ENCODE measurements at regions not wholly inside any gene's neighbourhood (a gene's known extent, or its start where the extent isn't known, plus 50 kb on each side); places are given as distances from the start of the nearest gene placed in this dataset.

DNA sequence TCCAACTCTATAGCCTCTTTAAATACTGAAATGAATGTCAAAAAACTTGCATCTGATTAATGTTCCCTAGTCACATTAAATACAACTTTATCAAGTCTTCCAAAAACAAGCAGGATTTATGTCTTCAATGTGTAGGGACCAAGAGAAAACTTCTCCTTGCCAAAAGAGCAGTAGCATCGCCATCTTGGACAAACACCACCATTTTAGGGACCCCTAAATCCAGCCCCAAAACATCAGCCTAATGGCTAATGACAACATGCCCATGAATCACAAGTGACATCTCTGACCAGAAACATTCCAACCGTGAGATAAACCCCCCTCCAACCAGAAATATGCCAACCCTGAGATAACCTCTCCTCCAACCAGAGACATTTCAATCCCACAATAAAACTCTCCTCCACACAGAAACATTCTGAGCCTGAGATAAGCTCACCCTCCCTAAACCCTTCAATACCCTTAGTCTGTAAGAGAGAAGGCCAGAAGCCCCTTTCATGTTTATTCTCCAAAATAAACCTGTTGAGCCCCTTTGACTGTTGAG is 697.4 kb downstream of the TRAM1L1 start:
- H3K9me3 Mint-ChIP-seq: no peaks in the 10 kb centered on the region
- H2BK15ac ChIP-seq (ENCODE audit: low read depth, low read length): no peak overlapping the region
- no peaks in the 10 kb centered on the region for H3K9me3 ChIP-seq (ENCODE audit: control insufficient read depth, low read depth, low read length)
- no peak overlapping the region for H3T11ph ChIP-seq (ENCODE audit: low read length)
- WGBS (ENCODE audit: extremely low coverage, insufficient read length, low lambda C conversion rate): no CpG with 5 or more reads among the region's 2 CpGs
- H4K20me1 ChIP-seq (ENCODE audit: control insufficient read depth, insufficient read depth, insufficient read length): no peaks in the 10 kb centered on the region
- H3K4me3 Mint-ChIP-seq: no peak overlapping the region
- H3K79me2 ChIP-seq (ENCODE audit: insufficient read depth, low read length): no peaks in the 10 kb centered on the region
- no peak overlapping the region for H4K8ac ChIP-seq (replicated peaks; ENCODE audit: insufficient read length, low read depth, low read length)
- H3K23ac ChIP-seq (ENCODE audit: insufficient read length, low read depth, low read length): no peak overlapping the region
- no peak for DNase-seq
- H3K9ac ChIP-seq (ENCODE audit: extremely low read depth, insufficient read length, low read length): no peak overlapping the region
- no peak overlapping the region for H2BK12ac ChIP-seq (ENCODE audit: insufficient read length, low read depth, low read length)
- no peak overlapping the region for H2BK20ac ChIP-seq (ENCODE audit: low read depth, low read length, poor library complexity, severe bottlenecking)
- TF ChIP-seq, protein P1, sequence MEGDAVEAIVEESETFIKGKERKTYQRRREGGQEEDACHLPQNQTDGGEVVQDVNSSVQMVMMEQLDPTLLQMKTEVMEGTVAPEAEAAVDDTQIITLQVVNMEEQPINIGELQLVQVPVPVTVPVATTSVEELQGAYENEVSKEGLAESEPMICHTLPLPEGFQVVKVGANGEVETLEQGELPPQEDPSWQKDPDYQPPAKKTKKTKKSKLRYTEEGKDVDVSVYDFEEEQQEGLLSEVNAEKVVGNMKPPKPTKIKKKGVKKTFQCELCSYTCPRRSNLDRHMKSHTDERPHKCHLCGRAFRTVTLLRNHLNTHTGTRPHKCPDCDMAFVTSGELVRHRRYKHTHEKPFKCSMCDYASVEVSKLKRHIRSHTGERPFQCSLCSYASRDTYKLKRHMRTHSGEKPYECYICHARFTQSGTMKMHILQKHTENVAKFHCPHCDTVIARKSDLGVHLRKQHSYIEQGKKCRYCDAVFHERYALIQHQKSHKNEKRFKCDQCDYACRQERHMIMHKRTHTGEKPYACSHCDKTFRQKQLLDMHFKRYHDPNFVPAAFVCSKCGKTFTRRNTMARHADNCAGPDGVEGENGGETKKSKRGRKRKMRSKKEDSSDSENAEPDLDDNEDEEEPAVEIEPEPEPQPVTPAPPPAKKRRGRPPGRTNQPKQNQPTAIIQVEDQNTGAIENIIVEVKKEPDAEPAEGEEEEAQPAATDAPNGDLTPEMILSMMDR (conservative IDR thresholded peaks at IDR 0.05): no peak
- no peak overlapping the region for H3K4ac ChIP-seq (ENCODE audit: low read depth, low read length)
- no peak overlapping the region for H3K4me2 ChIP-seq (ENCODE audit: insufficient read depth, insufficient read length, low read length)
- H3K79me1 ChIP-seq (ENCODE audit: insufficient read depth, low read depth, low read length, poor library complexity, severe bottlenecking): no peaks in the 10 kb centered on the region
- H3K27me3 ChIP-seq (ENCODE audit: insufficient read depth, low read length): no peaks in the 10 kb centered on the region
- H3K36me3 Mint-ChIP-seq (ENCODE audit: insufficient read depth in 1 of 3, low read depth in 3 of 3): no peaks in the 10 kb centered on the region
- H4K91ac ChIP-seq (ENCODE audit: insufficient read length, low read depth, low read length): no peak overlapping the region
- H3K56ac ChIP-seq (ENCODE audit: insufficient read length, low read depth, low read length): no peak overlapping the region
- no peak overlapping the region for H2BK5ac ChIP-seq (ENCODE audit: insufficient read length, low read length)
- no peaks in the 10 kb centered on the region for H3K23me2 ChIP-seq (ENCODE audit: insufficient read length, low read depth, low read length, poor library complexity, severe bottlenecking)
- H3K27ac Mint-ChIP-seq: peak overlapping the region in 1 of 3 experiments; percentile 22; a peak in 1 of 7 replicates
- no peak overlapping the region for H3K18ac ChIP-seq (ENCODE audit: insufficient read length, low read depth, low read length)
- H3K4me1 Mint-ChIP-seq: peaks cover 5 to 6% of the 10 kb centered on the region in 2 experiments; a peak in 2 of 4 replicates
- H3K27ac ChIP-seq (ENCODE audit: insufficient read length, low read depth, low read length): no peak overlapping the region
- no peak overlapping the region for H4K5ac ChIP-seq (ENCODE audit: insufficient read length, low read depth, low read length)
- H3K14ac ChIP-seq (ENCODE audit: insufficient read depth, low read length): no peak overlapping the region
- H2BK120ac ChIP-seq (ENCODE audit: low read depth, low read length, poor library complexity, severe bottlenecking): no peak overlapping the region
- H2AK5ac ChIP-seq (ENCODE audit: insufficient read length, low read length): no peak overlapping the region
- no peaks in the 10 kb centered on the region for H3K4me1 ChIP-seq (ENCODE audit: insufficient read depth, low read length)
- H3K27me3 Mint-ChIP-seq (ENCODE audit: low read depth): no peaks in the 10 kb centered on the region
- H2AFZ ChIP-seq (ENCODE audit: low read length): no peak overlapping the region
